Left lobe of liver (tissue), 2 donors: ENCODE measurements at regions not wholly inside any gene's neighbourhood (a gene's known extent, or its start where the extent isn't known, plus 50 kb on each side); places are given as distances from the start of the nearest gene placed in this dataset.
"Not testable (repeated sequence)": the region's sequence is repeated elsewhere in the genome, so short reads cannot be mapped to it uniquely, and the experiment has no call there.

ENCODE experiments used
- ATAC-seq: fragments of 200-7000 bp; cut with Tn5 transposase; one replicate; pipeline ENCODE4 v1.9.1; 2020; ENCODE audit warnings: mild to moderate bottlenecking, moderate library complexity
- DNase-seq: peaks from one replicate; pipeline ENCODE4 v3.0.0-alpha.2; 2020; ENCODE audit warnings: low spot score
- donor health status: DM: no; HTN: no; CAD: no; lungs with moderate emphysema.
- donor health status: DM: no; HTN: yes; CAD: no.

- ATAC-seq, DNase-seq: not testable (repeated sequence)
Observed at GRCh38 chr15:77883012-77883411, 194.5 kb downstream of the TBC1D2B start.

GRCh38 chr15:77881950-77882349, 195.6 kb downstream of the TBC1D2B start:
- ATAC-seq (no peak), DNase-seq (no peak)

GRCh38 chr15:77881535-77881934, 196.0 kb downstream of the TBC1D2B start:
- not testable (repeated sequence) for DNase-seq, ATAC-seq

- not testable (repeated sequence) for DNase-seq, ATAC-seq
Observed at GRCh38 chr15:77879466-77879865, 198.0 kb downstream of the TBC1D2B start.

- ATAC-seq (no peak), DNase-seq (no peak)
Observed at GRCh38 chr15:77877869-77878577, 199.5 kb downstream of the TBC1D2B start.

- ATAC-seq (peak; percentile 87), DNase-seq (peak; percentile 56)
Observed at GRCh38 chr15:77876107-77876820, 201.2 kb downstream of the TBC1D2B start.

GRCh38 chr15:77875066-77875721, 202.3 kb downstream of the TBC1D2B start:
- DNase-seq (peak; percentile 53), ATAC-seq (peak; percentile 10)

GRCh38 chr15:77874063-77874462, 203.4 kb downstream of the TBC1D2B start:
- ATAC-seq (no peak), DNase-seq (no peak)

GRCh38 chr15:77872521-77873425, 204.7 kb downstream of the TBC1D2B start:
- ATAC-seq, DNase-seq: not testable (repeated sequence)

GRCh38 chr15:77871852-77872371, 205.6 kb downstream of the TBC1D2B start:
- ATAC-seq, result no peak
- DNase-seq, result no peak

- DNase-seq (peak; percentile 80), ATAC-seq (peak; percentile 95)
Observed at GRCh38 chr15:77870195-77871065, 207.1 kb downstream of the TBC1D2B start.

- DNase-seq, result no peak
- no peak for ATAC-seq
Observed at GRCh38 chr15:77869021-77869895, 208.3 kb downstream of the TBC1D2B start.

- DNase-seq, result not testable (repeated sequence)
Observed at GRCh38 chr15:77868048-77868629, 209.4 kb downstream of the TBC1D2B start.

GRCh38 chr15:77867266-77868047, 210.1 kb downstream of the TBC1D2B start:
- DNase-seq (no peak), ATAC-seq (no peak)

More at GRCh38 chr15:77868048-77868629, 209.4 kb downstream of the TBC1D2B start:
- ATAC-seq, result not testable (repeated sequence)

- no peak for ATAC-seq
- no peak for DNase-seq
Observed at GRCh38 chr15:77866596-77867125, 210.8 kb downstream of the TBC1D2B start.

- DNase-seq (no peak), ATAC-seq (no peak)
Observed at GRCh38 chr15:77866186-77866585, 211.3 kb downstream of the TBC1D2B start.

GRCh38 chr15:77865701-77866100, 211.8 kb downstream of the TBC1D2B start:
- no peak for ATAC-seq
- no peak for DNase-seq
